Superior temporal gyrus (tissue), 1 donor: ENCODE measurements at regions not wholly inside any gene's neighbourhood (a gene's known extent, or its start where the extent isn't known, plus 50 kb on each side); places are given as distances from the start of the nearest gene placed in this dataset.

Experiments used
- DNase-seq: peaks from one replicate; pipeline ENCODE4 v3.0.0-alpha.2; 2016; ENCODE audit errors: extremely low spot score

GRCh38 chr9:24488896-24489295 lies 56.8 kb downstream of the IZUMO3 start:
- no peak for DNase-seq

GRCh38 chr9:24487946-24488345 lies 57.8 kb downstream of the IZUMO3 start:
- DNase-seq = no peak

- no peak for DNase-seq
These were observed 58.3 kb downstream of the IZUMO3 start for GRCh38 chr9:24487250-24487861.

- DNase-seq = no peak
These were observed 66.2 kb downstream of the IZUMO3 start for GRCh38 chr9:24479361-24480059.

GRCh38 chr9:24464319-24464951 lies 81.3 kb downstream of the IZUMO3 start:
- no peak for DNase-seq

GRCh38 chr9:24462951-24463350 lies 82.7 kb downstream of the IZUMO3 start:
- no peak for DNase-seq

GRCh38 chr9:24460781-24461180 lies 84.9 kb downstream of the IZUMO3 start:
- DNase-seq = no peak

GRCh38 chr9:24459953-24460352 lies 85.7 kb downstream of the IZUMO3 start:
- DNase-seq = no peak

- no peak for DNase-seq
These were observed 94.4 kb downstream of the IZUMO3 start for GRCh38 chr9:24451346-24451745.

GRCh38 chr9:24449976-24450375 lies 95.7 kb downstream of the IZUMO3 start:
- no peak for DNase-seq

- DNase-seq = no peak
These were observed 106.2 kb downstream of the IZUMO3 start for GRCh38 chr9:24439456-24439855.

- DNase-seq = no peak
These were observed 106.8 kb downstream of the IZUMO3 start for GRCh38 chr9:24438876-24439275.

GRCh38 chr9:24436761-24437160 lies 108.9 kb downstream of the IZUMO3 start:
- no peak for DNase-seq

- no peak for DNase-seq
These were observed 111.5 kb downstream of the IZUMO3 start for GRCh38 chr9:24434183-24434582.

GRCh38 chr9:24416136-24416535 lies 129.6 kb downstream of the IZUMO3 start:
- no peak for DNase-seq

- DNase-seq = no peak
These were observed 132.0 kb downstream of the IZUMO3 start for GRCh38 chr9:24413651-24414050.

- no peak for DNase-seq
These were observed 147.2 kb downstream of the IZUMO3 start for GRCh38 chr9:24398466-24398865.

- DNase-seq = no peak
These were observed 154.6 kb downstream of the IZUMO3 start for GRCh38 chr9:24391095-24391494.

GRCh38 chr9:24385077-24385476 lies 160.6 kb downstream of the IZUMO3 start:
- no peak for DNase-seq

GRCh38 chr9:24382566-24382965 lies 163.1 kb downstream of the IZUMO3 start:
- DNase-seq = no peak

GRCh38 chr9:24381205-24381604 lies 164.5 kb downstream of the IZUMO3 start:
- no peak for DNase-seq

GRCh38 chr9:24359046-24359445 lies 186.7 kb downstream of the IZUMO3 start:
- no peak for DNase-seq

GRCh38 chr9:24351973-24352372 lies 193.7 kb downstream of the IZUMO3 start:
- DNase-seq = no peak
